ENCODE measurements at regions not wholly inside any gene's neighbourhood (a gene's known extent, or its start where the extent isn't known, plus 50 kb on each side); places are given as distances from the start of the nearest gene placed in this dataset.
"Not testable (repeated sequence)": the region's sequence is repeated elsewhere in the genome, so short reads cannot be mapped to it uniquely, and the experiment has no call there.

GRCh38 chr7:97234494-97234893, 117.0 kb downstream of the SDHAF3 start:
- not testable (repeated sequence) for FAIRE-seq; DNase-seq (ENCODE audit: low spot score)

DNA sequence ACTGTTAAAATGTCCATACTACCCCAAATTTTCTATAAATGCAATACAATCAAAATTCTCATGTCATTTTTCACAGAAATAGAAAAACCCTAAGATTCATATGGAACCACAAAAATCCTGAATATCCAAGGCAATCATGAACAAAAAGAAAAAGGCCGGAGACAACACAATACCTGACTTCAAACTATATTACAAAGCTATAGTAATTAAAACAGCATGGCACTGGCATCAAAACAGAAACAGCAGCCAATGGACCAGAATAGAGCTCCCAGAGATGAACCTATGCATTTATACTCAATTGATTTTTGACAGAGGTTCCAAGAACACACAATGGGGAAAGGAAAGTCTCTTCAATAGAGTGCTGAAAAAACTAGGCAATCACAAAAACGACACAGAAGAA, 128.8 kb downstream of the SDHAF3 start:
- no peak for FAIRE-seq

GRCh38 chr7:97258187-97258586, 140.7 kb downstream of the SDHAF3 start:
- not testable (repeated sequence) for DNase-seq (ENCODE audit: low spot score)

More for the DNA sequence above, 128.8 kb downstream of the SDHAF3 start:
- DNase-seq (ENCODE audit: low spot score), result no peak

DNA sequence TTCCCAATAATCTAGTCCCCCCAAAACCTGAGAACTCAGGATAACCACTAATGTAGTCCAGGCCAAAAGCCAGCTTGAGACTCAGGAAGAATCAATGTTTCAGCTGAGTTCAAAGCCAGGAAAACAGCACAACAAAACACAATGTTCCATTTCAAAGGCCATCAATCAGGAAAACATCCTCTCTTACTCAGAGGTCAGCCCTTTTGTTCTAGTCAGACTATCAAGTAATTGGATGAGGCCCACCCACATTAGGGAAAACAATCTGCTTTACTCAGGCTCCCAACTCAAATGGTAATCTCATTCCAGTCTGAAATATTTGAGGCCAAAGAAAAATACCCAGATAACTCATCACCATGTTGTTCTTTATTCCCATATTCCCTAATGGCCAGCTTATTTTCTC, 152.2 kb downstream of the SDHAF3 start:
- no peak for FAIRE-seq

More at GRCh38 chr7:97258187-97258586, 140.7 kb downstream of the SDHAF3 start:
- FAIRE-seq, result not testable (repeated sequence)

GRCh38 chr7:97270280-97270679, 152.8 kb downstream of the SDHAF3 start:
- DNase-seq (ENCODE audit: low spot score) (no peak), FAIRE-seq (no peak)

More for the DNA sequence above, 152.2 kb downstream of the SDHAF3 start:
- no peak for DNase-seq (ENCODE audit: low spot score)

- DNase-seq (ENCODE audit: low spot score) (no peak), FAIRE-seq (no peak)
These were observed 154.1 kb downstream of the SDHAF3 start for GRCh38 chr7:97271619-97272018.

GRCh38 chr7:97272237-97272975, 154.9 kb downstream of the SDHAF3 start:
- FAIRE-seq (no peak), DNase-seq (ENCODE audit: low spot score) (no peak)

GRCh38 chr7:97275475-97275874, 158.0 kb downstream of the SDHAF3 start:
- DNase-seq (ENCODE audit: low spot score) (no peak), FAIRE-seq (no peak)

GRCh38 chr7:97280950-97281349, 163.5 kb downstream of the SDHAF3 start:
- FAIRE-seq (no peak), DNase-seq (ENCODE audit: low spot score) (no peak)

GRCh38 chr7:97285348-97285747, 167.8 kb downstream of the SDHAF3 start:
- no peak for FAIRE-seq
- DNase-seq (ENCODE audit: low spot score), result no peak

- FAIRE-seq, result no peak
These were observed 175.5 kb downstream of the SDHAF3 start for GRCh38 chr7:97293031-97293430.

GRCh38 chr7:97298561-97298960, 181.1 kb downstream of the SDHAF3 start:
- FAIRE-seq (no peak), DNase-seq (ENCODE audit: low spot score) (no peak)

More at GRCh38 chr7:97293031-97293430, 175.5 kb downstream of the SDHAF3 start:
- DNase-seq (ENCODE audit: low spot score), result no peak

GRCh38 chr7:97305589-97305988, 188.1 kb downstream of the SDHAF3 start:
- FAIRE-seq, result no peak
- no peak for DNase-seq (ENCODE audit: low spot score)

- FAIRE-seq (no peak), DNase-seq (ENCODE audit: low spot score) (no peak)
These were observed 190.1 kb downstream of the SDHAF3 start for GRCh38 chr7:97307521-97308108.

DNA sequence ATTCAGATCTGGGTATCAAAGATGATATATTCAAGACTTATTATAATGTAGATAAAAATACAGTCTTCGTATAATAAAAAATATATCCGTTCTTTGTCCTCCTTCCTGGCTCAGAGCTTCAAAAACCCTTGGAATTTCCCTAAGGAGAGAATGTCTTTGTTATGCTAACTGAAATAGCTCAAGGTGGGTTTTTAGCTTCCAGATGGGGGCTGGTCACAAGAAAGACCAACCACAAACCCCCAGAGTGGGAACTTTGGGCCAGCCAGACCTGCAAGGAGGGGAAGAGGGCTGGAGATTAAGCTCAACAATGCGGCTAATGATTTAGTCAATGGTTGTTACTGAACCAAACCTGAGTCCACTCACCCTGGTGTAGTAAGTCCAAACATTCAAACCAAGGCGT, 196.4 kb downstream of the SDHAF3 start:
- DNase-seq (ENCODE audit: low spot score), result no peak

DNA sequence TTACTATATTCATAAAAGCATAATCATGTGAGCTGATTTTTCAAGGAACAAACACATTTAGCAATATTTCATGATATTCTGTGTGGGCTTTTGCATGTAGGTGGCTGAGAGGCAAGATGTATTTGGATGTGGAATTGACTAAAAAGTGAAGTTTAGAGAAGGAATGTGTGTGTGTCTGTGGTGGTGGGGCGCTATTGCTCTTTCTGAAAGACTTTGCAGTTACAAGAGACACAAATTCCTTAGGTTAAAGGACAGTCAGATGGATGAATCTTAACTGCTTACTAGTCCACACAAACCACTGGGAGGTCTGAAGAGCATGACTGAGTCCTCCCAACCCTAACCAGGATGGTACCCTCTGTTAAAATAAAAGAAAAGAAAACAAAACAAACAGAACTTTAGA, 200.1 kb downstream of the SDHAF3 start:
- FAIRE-seq, result no peak
- DNase-seq (ENCODE audit: low spot score), result no peak

More for the DNA sequence above, 196.4 kb downstream of the SDHAF3 start:
- no peak for FAIRE-seq

DNA sequence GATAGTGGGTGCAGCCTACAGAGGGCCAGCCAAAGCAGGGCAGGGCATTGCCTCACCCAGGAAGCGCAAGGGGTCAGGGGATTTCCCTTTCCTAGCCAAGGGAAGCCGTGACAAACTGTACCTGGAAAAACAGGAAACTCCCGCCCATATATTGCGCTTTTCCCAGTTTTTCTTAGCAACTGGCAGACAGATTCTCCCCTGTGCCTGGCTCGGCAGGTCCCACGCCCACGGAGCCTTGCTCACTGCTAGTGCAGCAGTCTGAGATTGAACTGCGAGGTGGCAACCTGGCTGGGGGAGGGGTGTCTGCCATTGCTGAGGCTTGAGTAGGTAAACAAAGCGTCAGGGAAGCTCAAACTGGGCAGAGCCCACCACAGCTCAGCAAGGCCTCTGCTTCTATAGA, 212.4 kb downstream of the SDHAF3 start:
- not testable (repeated sequence) for FAIRE-seq; DNase-seq (ENCODE audit: low spot score)

- DNase-seq (ENCODE audit: low spot score) (no peak), FAIRE-seq (no peak)
These were observed 220.4 kb downstream of the SDHAF3 start for GRCh38 chr7:97337849-97338248.

DNA sequence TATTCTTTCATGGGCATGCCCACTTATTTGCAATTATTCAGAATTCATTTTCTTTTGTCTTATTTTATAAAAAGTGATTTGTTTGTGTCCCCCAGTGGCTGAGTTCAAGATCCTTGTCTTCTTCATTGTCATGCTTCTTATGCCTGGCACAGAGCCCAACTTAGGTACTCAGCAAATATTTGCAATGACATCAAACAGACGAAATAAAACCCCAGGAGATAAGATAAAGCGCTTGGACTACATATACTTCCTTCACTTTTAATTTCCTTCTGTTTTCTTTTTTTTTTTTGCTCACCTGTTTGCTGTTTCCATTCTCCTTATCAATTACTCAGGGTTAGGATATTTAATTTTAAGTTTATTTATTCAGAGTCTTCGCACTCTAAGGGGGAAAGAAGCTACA, 225.0 kb downstream of the SDHAF3 start:
- DNase-seq (ENCODE audit: low spot score), result no peak
- FAIRE-seq, result no peak

- FAIRE-seq (no peak), DNase-seq (ENCODE audit: low spot score) (no peak)
These were observed 228.9 kb downstream of the SDHAF3 start for GRCh38 chr7:97346349-97346748.

DNA sequence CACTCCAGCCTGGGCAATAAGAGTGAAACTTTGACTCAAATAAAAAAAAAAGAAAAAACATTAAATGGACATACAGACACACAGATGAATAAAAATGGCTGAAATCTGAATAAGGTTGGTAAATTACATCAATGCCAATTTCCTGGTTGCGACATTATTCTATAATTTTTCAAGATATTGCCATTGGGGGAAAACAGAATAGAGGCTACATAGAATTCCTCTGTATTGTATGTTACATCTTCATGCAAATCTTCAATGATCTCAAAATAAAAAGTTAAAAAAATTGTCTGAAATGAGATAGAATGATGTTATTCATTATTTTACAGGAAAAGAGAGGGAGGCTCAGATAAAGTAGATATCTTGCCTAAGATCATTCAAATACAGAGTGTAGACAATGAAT, 234.0 kb downstream of the SDHAF3 start:
- FAIRE-seq (no peak), DNase-seq (ENCODE audit: low spot score) (no peak)

- FAIRE-seq (no peak), DNase-seq (ENCODE audit: low spot score) (no peak)
These were observed 240.0 kb downstream of the SDHAF3 start for GRCh38 chr7:97357459-97357858.

DNA sequence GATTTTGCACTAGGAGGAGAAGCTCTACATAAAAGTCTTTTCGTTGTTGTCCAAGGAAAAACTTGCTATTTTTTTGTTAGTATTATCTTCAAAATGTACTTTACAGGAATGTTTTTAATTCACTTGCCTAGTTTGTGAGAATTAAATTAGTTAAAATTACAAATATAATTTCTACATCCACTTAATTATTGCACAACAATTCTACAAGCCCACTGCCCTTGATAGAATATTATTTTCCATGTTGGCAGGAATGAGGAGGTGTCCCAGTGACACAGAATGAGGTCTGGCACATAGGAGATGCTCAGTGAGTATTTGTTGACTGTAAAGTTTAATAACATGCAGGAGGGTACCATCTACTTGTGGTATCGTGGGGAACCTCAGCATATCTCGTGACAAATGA, 255.4 kb downstream of the SDHAF3 start:
- FAIRE-seq, result no peak
- DNase-seq (ENCODE audit: low spot score), result no peak

All from RCC 7860 (cell line).